ENCODE measurements at regions not wholly inside any gene's neighbourhood (a gene's known extent, or its start where the extent isn't known, plus 50 kb on each side); places are given as distances from the start of the nearest gene placed in this dataset.
A peak's percentile ranks its signal among the peaks of the same experiment; 100 is the strongest.

DNA sequence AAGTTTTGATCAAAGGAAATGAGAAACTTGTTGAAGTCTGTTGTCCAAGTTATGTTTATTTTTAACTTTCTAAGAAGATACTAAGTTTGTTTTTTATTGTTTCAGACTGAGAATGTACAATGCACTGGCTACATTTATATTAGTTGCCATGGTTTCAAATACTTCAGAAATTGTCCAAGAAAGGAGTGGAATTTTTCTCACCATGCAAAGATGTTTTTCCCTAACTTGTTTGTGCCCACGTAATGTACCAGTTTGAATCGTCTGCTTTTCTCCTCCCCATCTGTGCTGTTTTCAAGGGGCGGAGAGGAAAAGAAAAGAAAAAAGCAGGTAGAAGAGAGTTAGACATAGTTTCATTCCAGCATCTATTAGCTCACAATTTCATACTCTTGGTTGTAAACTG is 407.0 kb downstream of the KCTD16 start:
- TF ChIP-seq, protein P1, sequence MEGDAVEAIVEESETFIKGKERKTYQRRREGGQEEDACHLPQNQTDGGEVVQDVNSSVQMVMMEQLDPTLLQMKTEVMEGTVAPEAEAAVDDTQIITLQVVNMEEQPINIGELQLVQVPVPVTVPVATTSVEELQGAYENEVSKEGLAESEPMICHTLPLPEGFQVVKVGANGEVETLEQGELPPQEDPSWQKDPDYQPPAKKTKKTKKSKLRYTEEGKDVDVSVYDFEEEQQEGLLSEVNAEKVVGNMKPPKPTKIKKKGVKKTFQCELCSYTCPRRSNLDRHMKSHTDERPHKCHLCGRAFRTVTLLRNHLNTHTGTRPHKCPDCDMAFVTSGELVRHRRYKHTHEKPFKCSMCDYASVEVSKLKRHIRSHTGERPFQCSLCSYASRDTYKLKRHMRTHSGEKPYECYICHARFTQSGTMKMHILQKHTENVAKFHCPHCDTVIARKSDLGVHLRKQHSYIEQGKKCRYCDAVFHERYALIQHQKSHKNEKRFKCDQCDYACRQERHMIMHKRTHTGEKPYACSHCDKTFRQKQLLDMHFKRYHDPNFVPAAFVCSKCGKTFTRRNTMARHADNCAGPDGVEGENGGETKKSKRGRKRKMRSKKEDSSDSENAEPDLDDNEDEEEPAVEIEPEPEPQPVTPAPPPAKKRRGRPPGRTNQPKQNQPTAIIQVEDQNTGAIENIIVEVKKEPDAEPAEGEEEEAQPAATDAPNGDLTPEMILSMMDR (IDR thresholded peaks at IDR 0.05; ENCODE audit: insufficient read depth, low read length): no peak
- DNase-seq (ENCODE audit: low read depth): no peak
- no peak overlapping the region for H3K4me3 ChIP-seq (ENCODE audit: low read depth, low read length)

DNA sequence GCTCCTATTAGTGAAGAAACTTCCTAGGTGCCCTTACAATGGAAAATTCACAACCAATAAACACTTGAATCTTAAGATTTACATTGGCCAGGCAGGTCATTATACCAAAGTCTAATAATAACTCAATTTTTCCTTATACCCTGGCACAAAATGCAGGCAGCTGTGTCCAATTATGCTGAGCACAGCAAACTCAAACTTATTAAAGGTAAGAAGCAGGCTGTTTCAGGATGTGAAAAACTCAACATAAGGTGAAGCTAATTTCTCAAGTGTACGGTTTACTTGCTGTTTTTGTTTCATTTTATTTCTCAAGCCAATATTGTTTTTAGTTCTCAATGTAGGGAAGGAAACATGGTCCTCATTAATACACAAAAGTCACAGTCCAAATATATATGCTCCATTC is 405.1 kb downstream of the KCTD16 start:
- H3K4me3 ChIP-seq (ENCODE audit: low read depth, low read length): no peak overlapping the region
- no peak for DNase-seq (ENCODE audit: low read depth)
- TF ChIP-seq, protein P1 (IDR thresholded peaks at IDR 0.05; ENCODE audit: insufficient read depth, low read length): no peak

DNA sequence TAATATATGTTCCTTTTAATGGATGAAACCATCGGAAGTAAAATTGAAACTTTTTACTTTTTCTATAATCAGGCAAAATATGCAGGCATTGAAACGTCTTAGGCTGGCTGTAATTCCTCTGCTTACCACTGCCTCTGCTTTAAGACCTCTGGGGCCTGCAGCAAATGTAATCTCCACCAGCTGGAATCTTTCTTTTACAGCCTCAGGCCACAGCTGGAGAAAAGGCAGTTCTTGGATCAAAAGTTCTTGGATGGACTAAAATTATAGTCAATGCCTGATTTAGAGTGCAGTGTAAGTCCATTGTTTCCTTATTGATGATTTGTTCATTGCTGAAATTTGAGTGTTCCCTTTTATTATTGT is 396.7 kb downstream of the KCTD16 start:
- TF ChIP-seq, protein P1 (IDR thresholded peaks at IDR 0.05; ENCODE audit: insufficient read depth, low read length): peak; percentile 41
- H3K4me3 ChIP-seq (ENCODE audit: low read depth, low read length): no peak overlapping the region
- peak; percentile 53 for DNase-seq (ENCODE audit: low read depth)

DNA sequence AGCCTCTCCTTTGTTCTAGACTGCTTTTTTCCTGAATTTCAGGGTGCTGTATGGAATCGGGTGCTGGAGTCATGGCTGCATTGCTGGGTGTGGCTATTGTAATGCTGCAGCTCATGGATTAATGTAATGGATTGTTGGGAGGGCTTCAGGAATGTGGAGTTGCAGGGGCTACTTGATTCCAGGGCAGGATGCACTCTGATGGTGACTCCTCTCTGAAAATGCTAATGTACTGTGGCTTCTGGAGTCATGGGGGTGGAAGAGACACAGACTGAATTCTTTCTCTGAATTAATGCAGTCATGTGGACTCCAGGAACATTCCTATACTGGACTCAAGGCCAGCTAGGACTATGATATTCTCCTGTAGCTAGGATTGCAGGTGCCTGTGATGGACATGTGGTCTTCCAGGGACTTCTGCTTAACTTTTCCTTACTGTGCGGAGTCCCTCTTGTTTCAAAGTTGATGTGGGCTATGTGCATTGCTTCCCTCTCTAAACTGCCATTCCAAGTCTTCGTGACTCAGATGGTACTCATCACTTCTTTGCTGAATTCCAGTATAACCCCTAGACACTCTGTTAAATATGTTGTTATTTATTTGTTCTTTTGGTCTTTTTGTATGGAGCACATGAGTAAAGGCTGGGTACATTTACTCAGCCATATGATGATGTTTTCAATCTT is 396.2 kb downstream of the KCTD16 start:
- TF ChIP-seq, protein P1 (IDR thresholded peaks at IDR 0.05; ENCODE audit: insufficient read depth, low read length): no peak
- DNase-seq (ENCODE audit: low read depth): peak; percentile 31
- H3K4me3 ChIP-seq (ENCODE audit: low read depth, low read length): no peak overlapping the region

DNA sequence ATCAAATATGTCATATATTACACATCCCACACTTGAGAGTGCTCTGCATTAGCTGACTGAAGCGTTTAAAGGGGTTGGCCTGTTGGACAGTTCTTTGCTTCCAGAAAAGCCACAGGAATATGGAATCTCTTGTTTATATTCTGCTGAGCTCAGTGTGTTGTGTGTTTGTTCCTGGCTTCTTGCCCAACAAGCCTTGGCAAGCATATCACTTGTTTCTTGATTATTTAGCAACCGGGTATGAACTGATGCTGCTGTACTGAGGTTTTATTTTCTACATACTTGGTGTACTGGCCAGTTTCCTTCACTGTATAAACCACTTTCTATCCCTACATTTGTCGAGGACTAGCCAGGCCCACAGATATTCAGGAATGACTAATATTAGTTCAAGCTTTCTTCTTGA is 378.9 kb downstream of the KCTD16 start:
- TF ChIP-seq, protein P1 (IDR thresholded peaks at IDR 0.05; ENCODE audit: insufficient read depth, low read length): no peak
- peak; percentile 84 for DNase-seq (ENCODE audit: low read depth)
- no peak overlapping the region for H3K4me3 ChIP-seq (ENCODE audit: low read depth, low read length)

DNA sequence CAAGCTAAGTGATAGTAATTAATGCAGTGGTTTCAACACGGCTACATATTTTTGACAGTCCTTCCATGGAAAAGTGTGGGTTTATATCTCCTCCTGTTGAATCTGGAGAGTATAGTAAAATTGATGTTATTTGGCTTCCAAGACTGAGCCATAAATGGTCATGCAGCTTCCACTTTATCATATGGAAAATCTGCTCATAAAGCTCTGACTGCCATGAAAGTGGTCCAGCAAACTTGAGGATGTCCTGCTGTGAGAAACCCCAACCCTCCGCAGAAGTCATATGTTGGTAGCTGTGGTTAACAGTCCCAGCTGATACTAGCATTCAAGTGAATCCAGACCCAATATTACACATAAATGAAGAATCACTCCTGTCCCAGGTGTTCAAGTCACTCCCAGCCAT is 378.3 kb downstream of the KCTD16 start:
- TF ChIP-seq, protein P1 (IDR thresholded peaks at IDR 0.05; ENCODE audit: insufficient read depth, low read length): no peak
- DNase-seq (ENCODE audit: low read depth): no peak

DNA sequence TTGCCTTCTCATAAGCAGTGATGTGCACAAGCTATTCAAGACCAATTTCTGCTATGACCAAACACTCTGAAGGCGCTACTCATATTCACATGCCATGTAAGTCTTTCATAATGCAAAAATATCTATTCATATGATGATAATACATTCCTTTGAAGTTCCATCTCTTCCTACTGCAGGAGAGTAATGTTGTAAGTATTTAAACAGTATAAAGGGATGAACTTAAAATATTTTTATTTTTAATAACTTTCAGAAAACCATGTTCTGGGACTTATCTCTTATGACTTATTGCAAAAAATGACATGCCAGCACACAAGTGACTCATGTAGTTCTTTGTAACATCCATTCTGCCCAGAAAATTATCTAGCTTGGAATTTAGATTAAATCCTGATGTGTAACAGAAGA is 376.4 kb downstream of the KCTD16 start:
- TF ChIP-seq, protein P1 (IDR thresholded peaks at IDR 0.05; ENCODE audit: insufficient read depth, low read length): no peak
- DNase-seq (ENCODE audit: low read depth): peak; percentile 77
- no peak overlapping the region for H3K4me3 ChIP-seq (ENCODE audit: low read depth, low read length)

More for the DNA sequence above, 378.3 kb downstream of the KCTD16 start:
- no peak overlapping the region for H3K4me3 ChIP-seq (ENCODE audit: low read depth, low read length)
